Effector CD8-positive, alpha-beta T cell (primary cell): ENCODE measurements at regions not wholly inside any gene's neighbourhood (a gene's known extent, or its start where the extent isn't known, plus 50 kb on each side); places are given as distances from the start of the nearest gene placed in this dataset.

Experiments used
- DNase-seq: peaks from one replicate; lab custom pipeline; 2025; lab: John Stamatoyannopoulos, UW

DNA sequence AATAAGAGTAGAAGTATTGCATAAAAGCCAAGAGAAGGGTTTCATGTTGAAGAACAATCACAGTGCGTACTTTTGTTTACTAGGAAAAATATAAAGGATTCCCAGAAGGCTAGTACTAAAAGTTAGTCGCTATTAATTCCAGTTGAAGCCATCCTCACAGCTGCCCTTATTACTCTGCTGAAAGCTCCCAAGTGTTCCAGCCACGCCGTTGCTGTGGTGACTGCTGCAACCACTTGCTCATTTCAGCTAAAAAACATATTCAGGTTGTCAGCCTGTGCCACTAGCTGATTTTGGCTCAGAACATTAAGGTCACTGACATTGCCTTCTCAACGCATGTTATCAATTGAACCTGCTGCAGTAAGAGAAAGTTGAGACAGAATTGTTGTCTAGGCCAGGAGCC, 87.1 kb upstream of the FNDC3A start:
- no peak for DNase-seq

DNA sequence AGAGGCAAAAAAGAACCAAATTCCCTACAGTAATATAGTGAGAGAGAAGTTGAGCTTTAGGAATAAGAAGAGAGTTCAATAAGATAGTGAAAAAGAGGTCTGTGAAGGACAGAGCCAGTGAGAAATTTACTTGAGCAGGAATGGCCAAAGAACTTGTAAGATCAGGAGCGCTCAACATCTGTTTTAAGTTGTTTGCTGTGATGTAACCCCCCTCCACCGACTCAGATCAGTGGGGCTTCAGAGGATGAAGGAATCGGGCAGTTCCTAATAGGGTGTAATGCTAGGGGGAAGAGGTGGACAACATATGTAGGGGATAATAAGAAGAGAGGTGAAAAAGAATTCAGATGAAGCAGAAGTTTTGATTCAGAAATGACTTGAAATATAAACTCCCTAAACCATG, 85.3 kb upstream of the FNDC3A start:
- no peak for DNase-seq

DNA sequence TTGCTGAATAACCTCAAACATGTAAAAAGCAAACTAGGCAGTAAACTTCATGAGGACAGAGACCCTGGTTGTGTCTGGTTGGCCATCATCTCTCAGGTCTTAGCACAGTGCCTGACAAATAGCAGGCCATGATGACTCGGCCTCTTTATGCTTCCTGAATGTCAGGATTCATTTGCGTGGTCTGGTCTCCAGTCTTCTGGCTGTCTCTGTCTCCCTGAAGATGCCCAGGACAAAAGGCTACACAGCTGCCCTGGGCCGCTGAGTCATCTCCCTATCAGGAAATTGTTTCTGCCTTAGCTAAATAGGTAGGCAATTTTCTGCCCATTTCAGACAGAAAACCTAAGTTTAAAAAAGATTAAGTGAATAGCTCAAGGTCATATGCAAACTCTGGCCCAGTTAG, 84.1 kb upstream of the FNDC3A start:
- no peak for DNase-seq

DNA sequence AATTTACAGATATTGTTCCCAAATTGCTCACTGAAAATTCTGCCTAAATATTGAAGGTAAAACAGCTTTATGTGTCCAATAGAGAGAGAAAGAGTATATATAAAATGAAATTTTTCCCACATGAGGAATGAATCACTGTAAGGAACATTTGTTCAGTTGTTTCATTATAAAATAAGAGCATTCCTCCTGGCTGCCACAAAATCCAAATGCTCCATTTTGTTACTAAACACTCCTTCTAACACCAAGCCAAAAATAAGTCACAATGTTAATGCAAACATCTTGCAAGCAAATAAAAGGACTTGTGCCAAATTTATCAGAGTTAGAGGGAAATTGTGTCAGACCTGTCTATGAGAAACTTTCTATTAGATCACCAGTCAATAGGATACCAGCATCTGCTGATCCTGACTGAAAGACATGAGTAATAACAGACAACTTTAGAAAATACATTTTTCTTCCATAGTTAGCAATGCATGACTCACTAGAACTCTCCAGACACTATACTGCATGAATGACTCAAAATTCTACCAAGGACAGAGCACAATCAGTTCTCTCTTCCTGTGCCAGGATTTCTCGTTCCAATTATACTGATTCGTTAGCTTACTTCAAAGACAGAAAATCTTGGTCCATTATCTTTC, 83.5 kb upstream of the FNDC3A start:
- no peak for DNase-seq

DNA sequence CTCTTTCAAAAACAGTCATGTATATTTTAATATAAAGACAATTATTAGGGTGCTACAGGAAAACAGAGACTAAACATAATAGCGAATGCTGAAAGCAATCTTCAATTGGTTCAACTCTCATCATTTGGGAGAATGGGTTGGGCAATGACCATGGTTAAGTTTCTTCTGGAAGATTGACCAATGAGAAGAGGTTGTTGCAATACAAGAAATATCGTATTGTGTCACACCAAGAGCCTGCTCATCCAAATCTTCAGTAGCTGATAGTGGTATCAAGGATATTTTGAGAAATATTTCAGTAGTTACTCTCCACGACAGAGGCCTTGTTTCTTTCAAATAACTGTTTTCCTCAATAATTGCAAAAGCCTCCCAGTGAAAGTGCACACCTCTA, 83.0 kb upstream of the FNDC3A start:
- no peak for DNase-seq

DNA sequence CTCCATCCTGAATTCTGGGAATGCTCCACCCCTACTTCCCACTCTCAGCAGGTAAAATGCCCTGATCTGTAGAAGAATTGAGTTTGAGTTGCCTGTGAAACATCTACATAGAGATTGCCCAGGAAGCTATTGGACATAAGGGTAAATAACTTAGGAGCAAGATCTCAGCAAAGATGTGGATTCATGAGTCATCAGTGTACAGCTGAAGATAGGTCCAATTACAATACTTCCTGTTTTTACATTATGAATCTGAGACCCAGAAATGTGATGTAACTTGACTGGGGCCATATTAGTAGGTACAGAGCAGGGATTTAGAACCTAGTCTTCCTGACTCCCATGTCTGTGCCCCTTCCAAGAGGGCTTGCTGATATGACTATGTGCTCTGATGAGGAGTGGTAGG, 79.4 kb upstream of the FNDC3A start:
- no peak for DNase-seq

DNA sequence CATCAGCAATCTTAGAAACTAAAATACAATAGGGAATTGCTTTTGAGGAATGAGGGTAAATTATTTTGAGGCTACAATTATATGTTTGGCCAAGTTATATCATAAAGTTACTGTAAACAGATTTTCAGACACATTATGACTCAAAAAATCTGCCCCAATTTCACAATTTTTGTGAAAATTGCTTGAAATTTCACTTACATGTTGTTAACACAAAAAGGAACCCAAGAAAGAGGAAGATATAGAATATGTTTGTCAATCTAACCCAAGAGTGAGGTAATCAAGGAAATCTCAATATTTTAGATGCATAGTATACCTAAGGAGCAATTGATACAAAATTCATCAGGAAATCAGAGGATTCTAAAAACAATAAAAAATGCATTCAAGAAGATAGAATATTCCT, 73.9 kb upstream of the FNDC3A start:
- DNase-seq = no peak

DNA sequence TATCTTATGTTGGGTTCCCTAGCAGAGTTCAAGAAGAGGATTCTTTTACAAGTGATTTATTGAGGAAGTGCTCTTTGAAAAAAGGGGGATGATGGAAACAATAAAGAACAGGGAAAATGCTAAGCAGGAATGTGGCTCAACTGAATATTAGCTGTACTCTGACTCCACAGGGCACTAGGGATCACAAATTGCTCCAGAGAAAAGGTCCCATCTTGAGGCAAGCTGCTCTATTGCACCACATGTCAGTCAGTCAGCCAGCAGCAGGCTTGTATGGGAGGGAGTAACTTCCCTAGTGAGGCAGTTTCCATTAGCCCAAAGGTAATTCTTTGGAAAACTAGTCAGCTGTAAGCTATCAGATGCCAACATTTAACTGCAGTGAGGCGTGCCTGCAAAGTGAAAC, 73.3 kb upstream of the FNDC3A start:
- no peak for DNase-seq

DNA sequence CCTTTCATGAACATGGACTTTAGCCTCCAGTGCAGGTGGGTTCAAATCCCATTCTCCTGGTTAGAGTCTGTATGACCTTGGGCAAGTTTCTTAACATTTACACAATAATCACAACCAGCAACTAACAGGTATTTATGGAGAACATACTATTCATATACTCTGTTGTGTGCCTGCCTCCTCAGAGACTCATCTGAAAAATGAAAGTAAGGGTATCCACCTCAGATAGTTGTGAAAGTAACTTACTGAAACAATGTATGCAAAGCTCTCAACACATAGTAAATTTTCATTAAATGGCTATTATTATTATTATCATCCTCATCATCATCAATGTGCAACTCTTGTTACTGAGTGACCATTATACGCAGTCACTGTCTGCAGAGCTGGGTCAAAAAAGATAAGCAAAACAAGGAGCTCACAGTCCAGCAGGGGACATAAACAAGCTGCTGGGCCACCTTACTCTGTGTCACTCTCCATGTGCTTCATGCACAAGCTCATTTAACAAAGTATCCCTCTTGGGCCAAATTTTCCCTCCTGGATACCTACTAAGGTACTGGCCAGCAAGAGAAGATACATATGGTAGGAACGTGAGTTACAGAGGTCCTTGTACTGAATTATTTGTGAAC, 70.9 kb upstream of the FNDC3A start:
- DNase-seq = no peak

DNA sequence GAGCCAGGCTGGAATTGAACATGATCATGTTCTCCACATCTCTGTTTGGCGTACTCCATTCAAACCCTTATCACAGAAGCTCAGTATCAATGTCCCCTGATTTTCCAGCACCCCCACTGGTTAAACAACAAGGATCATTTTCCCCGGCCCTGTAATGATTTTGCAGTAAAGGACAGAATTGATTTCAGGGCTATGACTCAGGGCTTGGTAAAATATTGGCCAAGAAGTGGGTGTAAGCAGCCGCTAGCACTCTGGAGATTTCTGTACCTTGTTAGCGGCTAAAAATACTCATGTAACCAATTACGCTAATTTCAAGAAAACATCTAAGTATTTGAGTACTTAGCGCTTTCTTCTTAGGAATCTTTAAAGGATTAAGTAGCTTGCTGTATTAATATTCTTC, 69.5 kb upstream of the FNDC3A start:
- DNase-seq = no peak

DNA sequence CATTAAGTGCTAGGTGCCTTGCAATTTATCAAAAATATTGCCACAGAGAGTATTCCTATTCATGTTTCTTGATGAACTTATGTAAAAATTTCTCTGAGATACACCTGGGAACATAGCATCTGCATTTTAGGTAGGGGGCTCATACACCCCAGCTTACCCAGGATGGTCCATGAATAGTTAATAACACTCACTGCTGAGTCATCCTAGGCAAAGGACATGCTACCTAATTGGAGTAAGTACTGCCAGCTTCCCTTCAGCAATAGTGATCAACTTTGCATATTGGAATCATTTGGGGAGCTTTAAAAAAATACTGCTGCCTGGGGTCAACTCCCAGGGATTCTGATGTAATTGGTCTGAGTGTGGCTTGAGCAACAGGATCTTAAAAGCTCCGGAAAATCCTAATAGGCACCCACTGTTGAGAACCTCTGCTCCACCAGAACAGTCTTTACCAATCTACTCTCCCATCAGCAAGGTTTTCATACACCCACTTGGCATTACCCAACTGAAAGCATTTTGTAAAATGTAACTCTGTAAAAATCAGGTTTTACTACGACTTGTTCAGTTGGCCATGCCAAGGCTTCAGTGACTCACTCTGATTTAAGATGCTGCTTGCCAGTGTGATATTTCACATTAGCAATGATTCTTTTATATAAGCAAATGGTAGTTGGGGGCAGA, 67.2 kb upstream of the FNDC3A start:
- no peak for DNase-seq

DNA sequence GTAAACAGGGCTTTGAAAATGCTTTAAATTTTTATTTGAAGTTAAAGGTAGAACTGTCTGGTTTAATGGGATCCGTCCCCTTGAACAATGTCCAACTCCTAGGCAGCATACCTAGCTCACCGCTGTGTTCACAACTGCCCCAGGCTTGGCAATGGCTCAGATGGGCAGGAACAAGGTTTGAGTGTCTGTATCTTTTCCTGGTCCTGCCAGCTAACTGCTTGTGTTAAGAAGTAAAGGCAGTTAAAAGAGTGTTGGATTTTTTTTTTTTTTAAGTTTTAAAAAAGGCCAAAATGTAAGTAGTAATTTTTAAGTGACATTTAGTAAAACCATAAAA, 66.7 kb upstream of the FNDC3A start:
- DNase-seq = no peak

DNA sequence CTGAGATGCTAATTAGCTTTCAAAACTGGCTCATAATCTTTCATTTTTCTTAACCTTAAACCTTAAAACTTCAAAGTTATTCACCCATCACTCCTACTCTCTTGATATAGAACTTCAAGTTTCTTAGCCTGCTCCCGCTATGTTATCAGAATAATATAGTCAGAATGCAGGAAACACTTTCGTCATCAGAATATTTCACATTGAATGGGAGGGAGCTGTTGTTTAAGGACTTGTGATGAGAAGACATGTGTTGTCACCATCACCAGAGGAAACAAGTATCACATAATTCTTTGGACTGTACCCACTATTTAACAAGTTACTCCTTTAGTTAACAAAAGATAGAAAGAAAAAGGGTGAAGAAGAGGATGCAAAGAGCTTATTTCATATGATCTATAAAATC, 65.0 kb upstream of the FNDC3A start:
- DNase-seq = no peak

DNA sequence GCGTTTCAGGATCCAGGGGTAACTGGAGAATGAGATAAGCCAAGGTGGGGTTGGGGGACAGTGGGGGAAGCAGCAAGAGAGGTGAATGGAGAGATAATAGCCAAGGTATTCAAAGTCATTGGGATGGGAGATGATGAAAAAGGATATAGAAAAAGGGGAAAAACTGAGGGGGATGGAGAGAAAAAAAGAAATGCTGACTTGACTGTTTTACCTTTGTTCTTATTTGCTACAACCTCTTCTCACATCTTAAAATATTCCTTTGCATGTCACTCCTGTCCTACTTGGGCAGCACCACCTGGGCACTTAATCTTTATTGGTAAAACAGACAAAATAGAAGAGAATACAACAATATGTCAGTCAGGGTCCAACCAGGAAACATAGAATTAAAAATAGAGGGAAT, 56.0 kb upstream of the FNDC3A start:
- no peak for DNase-seq

DNA sequence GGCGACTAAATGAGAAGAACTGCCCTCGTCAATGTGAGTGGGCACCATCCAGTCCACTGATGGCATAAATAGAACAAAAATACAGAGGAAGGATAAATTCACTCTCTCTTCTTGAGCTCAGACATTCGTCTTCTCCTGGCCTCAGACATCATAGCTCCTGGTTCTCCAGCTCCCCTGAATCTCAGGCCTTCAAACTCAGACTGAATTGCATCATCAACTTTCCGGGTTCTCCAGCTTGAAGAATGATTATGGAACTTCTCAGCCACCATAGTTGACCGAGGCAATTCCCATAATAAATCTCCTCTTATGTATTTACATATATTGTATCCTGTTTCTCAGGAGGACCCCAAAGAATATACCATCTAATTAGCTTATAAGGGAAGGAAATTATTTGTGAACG, 55.0 kb upstream of the FNDC3A start:
- DNase-seq = no peak

DNA sequence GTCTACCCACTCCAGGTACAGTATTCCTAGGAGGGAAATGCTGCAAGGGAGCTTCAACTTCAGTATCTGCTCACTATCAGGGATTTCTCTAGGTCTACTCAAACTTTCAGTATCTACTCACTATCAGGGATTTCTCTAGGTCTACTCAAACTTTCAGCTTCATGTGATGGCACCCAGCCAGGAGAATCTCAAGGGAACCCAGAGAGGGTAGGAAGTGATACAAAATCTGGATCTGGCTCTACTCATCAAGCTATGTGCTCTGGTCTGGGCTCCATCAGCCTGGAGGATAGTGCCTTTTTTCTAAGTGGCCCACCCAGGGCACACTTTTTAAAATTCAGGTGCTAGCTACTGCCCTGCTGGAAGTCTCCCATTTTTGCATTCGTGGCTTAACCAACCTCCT, 52.3 kb upstream of the FNDC3A start:
- DNase-seq = no peak

DNA sequence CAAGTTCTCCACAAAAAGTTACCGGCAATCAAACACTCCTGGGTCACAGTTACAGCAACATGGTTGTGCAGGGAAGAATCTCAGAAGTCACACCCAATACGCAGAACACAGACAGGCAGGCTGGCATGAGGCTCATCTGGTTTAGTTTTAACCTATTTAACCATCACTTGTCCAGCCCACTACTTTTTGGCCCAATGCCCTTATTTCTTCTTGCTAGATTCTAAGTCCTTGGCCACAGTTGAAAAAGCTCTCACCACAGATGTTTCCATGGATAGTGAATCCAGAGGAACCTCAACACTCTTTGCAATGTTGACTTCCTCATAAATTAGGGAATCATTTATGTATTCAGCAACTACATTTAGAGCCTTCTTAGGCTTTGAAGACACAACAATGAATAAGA, 50.7 kb upstream of the FNDC3A start:
- no peak for DNase-seq
